GM19240 (cell line): ENCODE measurements at regions not wholly inside any gene's neighbourhood (a gene's known extent, or its start where the extent isn't known, plus 50 kb on each side); places are given as distances from the start of the nearest gene placed in this dataset.
"Not testable (repeated sequence)": the region's sequence is repeated elsewhere in the genome, so short reads cannot be mapped to it uniquely, and the experiment has no call there.

Experiments used
- DNase-seq: peaks from one replicate; pipeline ENCODE4 v3.0.0; 2011; ENCODE audit warnings: low spot score; ENCODE audit not compliant: insufficient read length

DNA sequence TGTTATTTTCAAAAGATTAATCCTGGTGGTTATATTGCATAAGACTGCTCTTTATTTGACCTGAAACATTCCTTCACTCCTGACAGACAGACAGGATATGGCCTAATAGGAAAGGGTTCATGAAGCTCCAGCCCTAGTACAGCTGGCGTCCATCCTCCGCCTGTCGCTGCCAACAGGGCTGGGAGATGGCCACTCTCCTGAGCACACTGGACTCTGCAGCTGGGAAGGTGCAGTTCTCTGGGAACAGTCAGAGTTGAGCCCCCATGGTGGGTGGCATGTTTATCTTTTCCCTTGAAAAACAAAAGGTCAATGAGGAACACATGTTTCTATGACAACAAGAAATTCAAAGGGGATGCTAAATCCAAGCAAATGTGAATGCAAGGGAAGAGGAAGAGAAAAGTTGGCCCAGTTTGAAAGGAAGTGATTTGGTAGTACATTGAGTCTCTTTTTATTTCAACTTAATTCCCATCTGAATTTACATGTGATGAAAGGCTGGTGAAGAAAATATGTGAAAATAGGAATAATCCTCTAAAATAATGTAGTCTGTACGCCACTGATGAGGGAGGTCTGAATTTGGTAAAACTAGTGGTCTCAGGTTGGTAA lies 89.9 kb upstream of the DCN start:
- no peak for DNase-seq

- DNase-seq = no peak
Observed at GRCh38 chr12:91271185-91271584, 88.6 kb upstream of the DCN start.

GRCh38 chr12:91267039-91267438 lies 84.4 kb upstream of the DCN start:
- no peak for DNase-seq

GRCh38 chr12:91264178-91264577 lies 81.6 kb upstream of the DCN start:
- DNase-seq = no peak

GRCh38 chr12:91261820-91262676 lies 79.4 kb upstream of the DCN start:
- no peak for DNase-seq

DNA sequence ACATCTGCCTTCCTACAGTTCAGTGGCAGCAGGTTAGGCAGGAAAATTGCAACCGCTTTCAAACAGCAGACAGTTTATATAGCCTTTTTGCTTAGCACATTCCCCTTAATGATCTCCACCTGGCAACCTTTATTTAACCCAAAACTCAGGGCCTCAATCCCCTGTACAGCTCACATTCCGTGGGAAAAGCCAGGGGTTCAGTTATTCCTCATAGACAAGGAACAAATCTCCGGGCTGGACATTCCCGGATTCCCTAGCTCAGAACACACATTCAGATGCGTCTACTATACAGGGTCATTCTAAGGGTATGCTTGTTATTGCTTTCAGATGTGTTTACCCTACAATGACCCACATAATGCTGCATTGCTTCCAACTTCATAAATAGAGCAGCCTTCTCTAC lies 73.8 kb upstream of the DCN start:
- no peak for DNase-seq

DNA sequence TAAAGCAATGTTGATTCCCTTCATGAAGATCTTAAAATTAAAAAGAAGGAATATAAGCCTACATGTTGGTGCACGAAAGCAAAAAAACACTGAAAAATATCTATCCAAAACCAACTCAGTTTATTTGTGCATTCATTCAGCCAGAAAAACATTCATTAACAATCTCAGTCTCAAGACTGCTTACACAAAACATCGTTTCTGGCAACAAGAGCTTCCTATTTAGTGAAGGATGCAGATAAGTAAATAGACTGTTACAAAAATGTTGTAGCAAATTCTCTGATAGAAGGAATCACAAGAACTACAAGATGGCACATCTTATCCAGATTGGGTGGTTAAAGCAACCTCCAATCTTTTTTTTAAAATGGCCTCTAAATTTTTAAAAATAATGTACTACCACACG lies 69.7 kb upstream of the DCN start:
- no peak for DNase-seq

DNA sequence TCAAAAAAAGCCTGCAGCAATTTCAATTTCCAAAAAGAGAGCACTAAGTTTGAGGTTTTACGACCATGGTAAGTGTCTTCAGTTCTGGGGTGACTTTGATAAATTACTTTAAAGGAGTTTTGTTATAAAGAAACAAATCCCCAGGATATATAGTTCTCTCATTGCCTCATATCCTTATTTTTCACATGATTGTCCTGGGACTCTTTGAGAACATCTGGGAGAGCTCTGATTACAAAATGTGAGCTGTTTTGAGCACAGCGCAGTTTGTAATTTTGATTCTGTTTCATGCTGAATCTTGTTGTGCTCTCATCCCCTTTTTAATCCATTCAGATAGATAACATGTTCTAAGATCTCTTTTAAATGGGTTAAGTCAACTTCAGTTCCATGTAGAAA lies 67.7 kb upstream of the DCN start:
- DNase-seq = no peak

DNA sequence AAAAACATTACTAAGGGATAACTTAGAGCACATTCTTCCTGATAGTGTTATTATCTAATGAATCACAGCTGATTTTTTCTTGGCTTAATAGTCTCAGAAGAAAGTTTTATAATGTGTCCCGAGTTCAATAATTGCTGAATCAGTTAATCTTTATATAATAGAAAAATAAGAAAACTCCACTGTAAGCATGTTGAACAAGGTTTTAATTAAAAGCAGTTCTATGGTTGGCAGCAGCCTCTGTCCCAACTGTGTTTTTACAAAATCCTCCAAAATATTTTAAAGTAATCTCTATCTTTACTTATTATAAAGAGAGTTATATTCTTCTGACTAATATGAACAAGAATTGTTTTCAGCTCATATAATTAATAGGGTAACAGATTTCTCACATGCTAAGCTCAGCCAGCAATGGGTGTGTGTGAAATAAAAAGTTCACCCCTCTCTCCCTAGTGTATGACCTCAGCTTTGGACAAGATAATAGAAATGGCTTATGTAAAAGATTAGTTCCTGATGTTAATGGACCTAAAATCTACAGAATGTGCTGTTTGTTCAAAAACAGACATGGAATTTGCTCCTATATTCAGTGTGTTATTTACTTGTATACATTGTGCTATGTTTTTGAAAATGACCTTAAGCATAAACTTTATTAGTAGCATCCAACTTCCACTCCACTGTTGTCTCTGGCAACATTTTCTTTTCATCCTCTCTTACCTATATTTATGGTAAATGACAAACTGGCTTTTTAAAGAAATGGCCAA lies 67.1 kb upstream of the DCN start:
- DNase-seq = no peak

DNA sequence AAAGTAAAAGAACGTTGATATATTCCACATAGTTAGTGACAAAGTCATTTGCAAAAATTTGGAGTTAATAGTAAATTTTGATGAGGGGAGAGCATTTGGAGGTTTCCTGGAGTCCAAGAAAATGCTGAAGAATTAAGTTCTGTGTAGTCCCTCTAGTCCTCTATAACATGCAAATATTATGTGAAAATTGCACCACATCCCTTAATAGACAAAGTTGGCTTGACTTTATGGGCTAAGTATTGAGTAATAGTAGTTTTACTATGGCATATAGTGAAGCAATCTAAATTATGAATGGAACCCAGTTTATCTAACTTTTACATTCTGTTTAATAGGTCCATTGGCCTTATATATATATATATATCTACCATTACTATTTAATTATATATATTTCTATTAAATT lies 66.4 kb upstream of the DCN start:
- no peak for DNase-seq

DNA sequence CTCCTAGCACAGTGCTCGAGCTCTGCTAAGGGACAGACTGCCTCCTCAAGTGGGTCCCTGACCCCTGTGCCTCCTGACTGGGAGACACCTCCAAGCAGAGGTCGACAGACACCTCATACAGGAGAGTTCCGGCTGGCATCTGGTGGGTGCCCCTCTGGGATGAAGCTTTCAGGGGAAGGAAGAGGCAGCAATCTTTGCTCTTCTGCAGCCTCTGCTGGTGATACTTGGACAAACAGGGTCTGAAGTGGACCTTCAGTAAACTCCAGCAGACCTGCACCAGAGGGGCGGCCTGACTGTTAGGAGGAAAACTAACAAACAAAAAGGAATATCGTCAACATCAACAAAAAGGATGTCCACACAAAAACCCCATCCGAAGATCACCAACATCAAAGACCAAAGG lies 60.6 kb upstream of the DCN start:
- not testable (repeated sequence) for DNase-seq

GRCh38 chr12:91241756-91242155 lies 59.1 kb upstream of the DCN start:
- no peak for DNase-seq

DNA sequence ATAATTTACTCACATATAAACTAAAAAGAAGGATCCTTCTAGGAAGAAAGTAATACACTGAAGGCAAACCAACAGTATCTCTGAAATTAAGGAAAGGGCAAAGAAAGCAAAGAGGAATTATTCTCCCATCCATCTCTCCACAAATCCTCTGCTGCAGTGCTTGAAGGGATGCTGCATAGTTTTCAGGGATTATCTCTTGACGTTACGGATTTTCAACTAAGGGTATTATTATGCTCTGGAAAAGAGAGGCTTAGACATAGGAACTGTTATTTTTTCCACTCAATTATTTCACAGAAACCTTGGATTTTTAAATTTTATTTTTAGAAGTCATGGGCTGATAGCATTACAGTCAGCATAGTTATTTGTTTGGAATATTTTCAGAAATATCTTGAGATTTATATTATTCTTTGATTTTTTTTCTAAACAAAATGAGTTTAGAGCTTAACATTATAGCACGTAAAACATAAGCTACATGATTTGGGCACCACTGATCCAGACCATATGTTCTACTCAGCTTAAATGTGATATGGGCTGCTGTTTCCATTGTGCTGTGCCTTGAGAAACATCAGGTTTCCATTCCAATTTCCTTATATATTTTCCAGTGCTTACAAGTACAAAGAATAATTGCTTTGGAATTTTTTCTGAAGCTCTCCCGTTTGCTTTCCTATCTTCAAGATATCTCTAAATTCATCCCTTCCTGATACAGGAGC lies 57.9 kb upstream of the DCN start:
- DNase-seq = no peak

DNA sequence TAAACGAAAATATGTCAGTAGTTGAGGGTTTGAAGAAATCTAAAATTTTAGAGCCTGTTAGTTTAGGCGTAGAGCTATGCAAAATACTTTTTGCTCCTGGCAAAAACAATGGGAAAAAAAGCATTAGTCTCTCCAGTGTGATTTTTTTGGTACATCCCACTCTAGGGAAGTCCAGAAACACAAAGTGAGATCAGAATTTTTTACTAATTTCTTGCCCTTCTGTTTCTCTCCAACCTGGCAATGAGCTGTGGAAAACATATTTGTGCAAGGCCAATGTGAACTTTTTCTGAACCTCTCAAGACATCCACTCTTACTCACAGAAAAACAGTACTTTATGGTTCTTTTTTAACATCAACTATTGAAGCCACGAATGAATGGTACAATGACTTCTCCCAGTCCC lies 56.9 kb upstream of the DCN start:
- DNase-seq = no peak
